ENCODE measurements at regions not wholly inside any gene's neighbourhood (a gene's known extent, or its start where the extent isn't known, plus 50 kb on each side); places are given as distances from the start of the nearest gene placed in this dataset.

- no peak for TF ChIP-seq CTCF (IDR thresholded peaks at IDR 0.05; ENCODE audit: low read depth, low read length)
- TF ChIP-seq MAX (IDR thresholded peaks at IDR 0.05; ENCODE audit: low read depth, low read length) = no peak
- no peak for TF ChIP-seq POLR2A (IDR thresholded peaks at IDR 0.05; ENCODE audit: extremely low read depth, insufficient read length)
- no peak for TF ChIP-seq MYC (IDR thresholded peaks at IDR 0.05; ENCODE audit: low read depth, low read length)
These were observed 182.4 kb upstream of the UFM1 start for GRCh38 chr13:38167164-38167822.
